ENCODE measurements at regions not wholly inside any gene's neighbourhood (a gene's known extent, or its start where the extent isn't known, plus 50 kb on each side); places are given as distances from the start of the nearest gene placed in this dataset.

DNA sequence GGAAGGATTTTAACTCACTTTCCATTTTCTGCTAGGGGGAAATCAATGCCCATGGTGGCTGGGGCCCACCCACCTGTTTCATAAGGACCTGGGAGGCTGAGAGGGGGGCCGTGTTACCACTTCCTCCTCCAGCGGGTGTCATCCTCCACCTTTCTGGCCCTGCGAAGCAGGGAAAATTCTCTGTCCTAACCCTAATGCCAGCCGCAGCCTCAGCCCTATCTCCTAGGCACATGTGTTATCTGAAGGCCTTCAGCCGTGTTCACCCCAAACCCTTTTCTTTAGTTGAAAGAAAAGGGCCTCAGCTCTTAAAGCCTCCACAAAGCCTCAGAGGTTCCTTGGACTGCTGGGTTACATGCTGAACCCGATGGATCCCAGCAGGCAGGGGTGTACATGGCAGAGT lies 55.4 kb upstream of the NECTIN1 start:
- TF ChIP-seq, protein P1, sequence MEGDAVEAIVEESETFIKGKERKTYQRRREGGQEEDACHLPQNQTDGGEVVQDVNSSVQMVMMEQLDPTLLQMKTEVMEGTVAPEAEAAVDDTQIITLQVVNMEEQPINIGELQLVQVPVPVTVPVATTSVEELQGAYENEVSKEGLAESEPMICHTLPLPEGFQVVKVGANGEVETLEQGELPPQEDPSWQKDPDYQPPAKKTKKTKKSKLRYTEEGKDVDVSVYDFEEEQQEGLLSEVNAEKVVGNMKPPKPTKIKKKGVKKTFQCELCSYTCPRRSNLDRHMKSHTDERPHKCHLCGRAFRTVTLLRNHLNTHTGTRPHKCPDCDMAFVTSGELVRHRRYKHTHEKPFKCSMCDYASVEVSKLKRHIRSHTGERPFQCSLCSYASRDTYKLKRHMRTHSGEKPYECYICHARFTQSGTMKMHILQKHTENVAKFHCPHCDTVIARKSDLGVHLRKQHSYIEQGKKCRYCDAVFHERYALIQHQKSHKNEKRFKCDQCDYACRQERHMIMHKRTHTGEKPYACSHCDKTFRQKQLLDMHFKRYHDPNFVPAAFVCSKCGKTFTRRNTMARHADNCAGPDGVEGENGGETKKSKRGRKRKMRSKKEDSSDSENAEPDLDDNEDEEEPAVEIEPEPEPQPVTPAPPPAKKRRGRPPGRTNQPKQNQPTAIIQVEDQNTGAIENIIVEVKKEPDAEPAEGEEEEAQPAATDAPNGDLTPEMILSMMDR (conservative IDR thresholded peaks at IDR 0.05; ENCODE audit: low read depth in 2 of 2), result peak in 1 of 2 experiments; percentile 20; a peak in 2 of 4 replicates
- TF ChIP-seq POLR2AphosphoS5 (IDR thresholded peaks at IDR 0.05; ENCODE audit: low read depth) (no peak), EZH2phosphoT487 (IDR thresholded peaks at IDR 0.05; ENCODE audit: unreplicated experiment) (no peak), EZH2 (IDR thresholded peaks at IDR 0.05; ENCODE audit: low read depth, unreplicated experiment) (no peak), ZNF331 (CRISPR knock-in tag; IDR thresholded peaks at IDR 0.05; ENCODE audit: low read depth) (no peak), STAT1 (IDR thresholded peaks at IDR 0.05; ENCODE audit: unreplicated experiment) (no peak), JUNB (IDR thresholded peaks at IDR 0.05; ENCODE audit: unreplicated experiment) (no peak), CREB1 (CRISPR knock-in tag; IDR thresholded peaks at IDR 0.05; ENCODE audit: low read depth) (no peak), ZNF114 (CRISPR knock-in tag; IDR thresholded peaks at IDR 0.05) (no peak), NANOG (IDR thresholded peaks at IDR 0.05; ENCODE audit: borderline replicate concordance) (no peak)
- TF ChIP-seq, protein P2, sequence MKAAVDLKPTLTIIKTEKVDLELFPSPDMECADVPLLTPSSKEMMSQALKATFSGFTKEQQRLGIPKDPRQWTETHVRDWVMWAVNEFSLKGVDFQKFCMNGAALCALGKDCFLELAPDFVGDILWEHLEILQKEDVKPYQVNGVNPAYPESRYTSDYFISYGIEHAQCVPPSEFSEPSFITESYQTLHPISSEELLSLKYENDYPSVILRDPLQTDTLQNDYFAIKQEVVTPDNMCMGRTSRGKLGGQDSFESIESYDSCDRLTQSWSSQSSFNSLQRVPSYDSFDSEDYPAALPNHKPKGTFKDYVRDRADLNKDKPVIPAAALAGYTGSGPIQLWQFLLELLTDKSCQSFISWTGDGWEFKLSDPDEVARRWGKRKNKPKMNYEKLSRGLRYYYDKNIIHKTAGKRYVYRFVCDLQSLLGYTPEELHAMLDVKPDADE (IDR thresholded peaks at IDR 0.05), result no peak
- TF ChIP-seq, protein P3, sequence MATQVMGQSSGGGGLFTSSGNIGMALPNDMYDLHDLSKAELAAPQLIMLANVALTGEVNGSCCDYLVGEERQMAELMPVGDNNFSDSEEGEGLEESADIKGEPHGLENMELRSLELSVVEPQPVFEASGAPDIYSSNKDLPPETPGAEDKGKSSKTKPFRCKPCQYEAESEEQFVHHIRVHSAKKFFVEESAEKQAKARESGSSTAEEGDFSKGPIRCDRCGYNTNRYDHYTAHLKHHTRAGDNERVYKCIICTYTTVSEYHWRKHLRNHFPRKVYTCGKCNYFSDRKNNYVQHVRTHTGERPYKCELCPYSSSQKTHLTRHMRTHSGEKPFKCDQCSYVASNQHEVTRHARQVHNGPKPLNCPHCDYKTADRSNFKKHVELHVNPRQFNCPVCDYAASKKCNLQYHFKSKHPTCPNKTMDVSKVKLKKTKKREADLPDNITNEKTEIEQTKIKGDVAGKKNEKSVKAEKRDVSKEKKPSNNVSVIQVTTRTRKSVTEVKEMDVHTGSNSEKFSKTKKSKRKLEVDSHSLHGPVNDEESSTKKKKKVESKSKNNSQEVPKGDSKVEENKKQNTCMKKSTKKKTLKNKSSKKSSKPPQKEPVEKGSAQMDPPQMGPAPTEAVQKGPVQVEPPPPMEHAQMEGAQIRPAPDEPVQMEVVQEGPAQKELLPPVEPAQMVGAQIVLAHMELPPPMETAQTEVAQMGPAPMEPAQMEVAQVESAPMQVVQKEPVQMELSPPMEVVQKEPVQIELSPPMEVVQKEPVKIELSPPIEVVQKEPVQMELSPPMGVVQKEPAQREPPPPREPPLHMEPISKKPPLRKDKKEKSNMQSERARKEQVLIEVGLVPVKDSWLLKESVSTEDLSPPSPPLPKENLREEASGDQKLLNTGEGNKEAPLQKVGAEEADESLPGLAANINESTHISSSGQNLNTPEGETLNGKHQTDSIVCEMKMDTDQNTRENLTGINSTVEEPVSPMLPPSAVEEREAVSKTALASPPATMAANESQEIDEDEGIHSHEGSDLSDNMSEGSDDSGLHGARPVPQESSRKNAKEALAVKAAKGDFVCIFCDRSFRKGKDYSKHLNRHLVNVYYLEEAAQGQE (IDR thresholded peaks at IDR 0.05; ENCODE audit: unreplicated experiment), result no peak
- TF ChIP-seq, protein P4, sequence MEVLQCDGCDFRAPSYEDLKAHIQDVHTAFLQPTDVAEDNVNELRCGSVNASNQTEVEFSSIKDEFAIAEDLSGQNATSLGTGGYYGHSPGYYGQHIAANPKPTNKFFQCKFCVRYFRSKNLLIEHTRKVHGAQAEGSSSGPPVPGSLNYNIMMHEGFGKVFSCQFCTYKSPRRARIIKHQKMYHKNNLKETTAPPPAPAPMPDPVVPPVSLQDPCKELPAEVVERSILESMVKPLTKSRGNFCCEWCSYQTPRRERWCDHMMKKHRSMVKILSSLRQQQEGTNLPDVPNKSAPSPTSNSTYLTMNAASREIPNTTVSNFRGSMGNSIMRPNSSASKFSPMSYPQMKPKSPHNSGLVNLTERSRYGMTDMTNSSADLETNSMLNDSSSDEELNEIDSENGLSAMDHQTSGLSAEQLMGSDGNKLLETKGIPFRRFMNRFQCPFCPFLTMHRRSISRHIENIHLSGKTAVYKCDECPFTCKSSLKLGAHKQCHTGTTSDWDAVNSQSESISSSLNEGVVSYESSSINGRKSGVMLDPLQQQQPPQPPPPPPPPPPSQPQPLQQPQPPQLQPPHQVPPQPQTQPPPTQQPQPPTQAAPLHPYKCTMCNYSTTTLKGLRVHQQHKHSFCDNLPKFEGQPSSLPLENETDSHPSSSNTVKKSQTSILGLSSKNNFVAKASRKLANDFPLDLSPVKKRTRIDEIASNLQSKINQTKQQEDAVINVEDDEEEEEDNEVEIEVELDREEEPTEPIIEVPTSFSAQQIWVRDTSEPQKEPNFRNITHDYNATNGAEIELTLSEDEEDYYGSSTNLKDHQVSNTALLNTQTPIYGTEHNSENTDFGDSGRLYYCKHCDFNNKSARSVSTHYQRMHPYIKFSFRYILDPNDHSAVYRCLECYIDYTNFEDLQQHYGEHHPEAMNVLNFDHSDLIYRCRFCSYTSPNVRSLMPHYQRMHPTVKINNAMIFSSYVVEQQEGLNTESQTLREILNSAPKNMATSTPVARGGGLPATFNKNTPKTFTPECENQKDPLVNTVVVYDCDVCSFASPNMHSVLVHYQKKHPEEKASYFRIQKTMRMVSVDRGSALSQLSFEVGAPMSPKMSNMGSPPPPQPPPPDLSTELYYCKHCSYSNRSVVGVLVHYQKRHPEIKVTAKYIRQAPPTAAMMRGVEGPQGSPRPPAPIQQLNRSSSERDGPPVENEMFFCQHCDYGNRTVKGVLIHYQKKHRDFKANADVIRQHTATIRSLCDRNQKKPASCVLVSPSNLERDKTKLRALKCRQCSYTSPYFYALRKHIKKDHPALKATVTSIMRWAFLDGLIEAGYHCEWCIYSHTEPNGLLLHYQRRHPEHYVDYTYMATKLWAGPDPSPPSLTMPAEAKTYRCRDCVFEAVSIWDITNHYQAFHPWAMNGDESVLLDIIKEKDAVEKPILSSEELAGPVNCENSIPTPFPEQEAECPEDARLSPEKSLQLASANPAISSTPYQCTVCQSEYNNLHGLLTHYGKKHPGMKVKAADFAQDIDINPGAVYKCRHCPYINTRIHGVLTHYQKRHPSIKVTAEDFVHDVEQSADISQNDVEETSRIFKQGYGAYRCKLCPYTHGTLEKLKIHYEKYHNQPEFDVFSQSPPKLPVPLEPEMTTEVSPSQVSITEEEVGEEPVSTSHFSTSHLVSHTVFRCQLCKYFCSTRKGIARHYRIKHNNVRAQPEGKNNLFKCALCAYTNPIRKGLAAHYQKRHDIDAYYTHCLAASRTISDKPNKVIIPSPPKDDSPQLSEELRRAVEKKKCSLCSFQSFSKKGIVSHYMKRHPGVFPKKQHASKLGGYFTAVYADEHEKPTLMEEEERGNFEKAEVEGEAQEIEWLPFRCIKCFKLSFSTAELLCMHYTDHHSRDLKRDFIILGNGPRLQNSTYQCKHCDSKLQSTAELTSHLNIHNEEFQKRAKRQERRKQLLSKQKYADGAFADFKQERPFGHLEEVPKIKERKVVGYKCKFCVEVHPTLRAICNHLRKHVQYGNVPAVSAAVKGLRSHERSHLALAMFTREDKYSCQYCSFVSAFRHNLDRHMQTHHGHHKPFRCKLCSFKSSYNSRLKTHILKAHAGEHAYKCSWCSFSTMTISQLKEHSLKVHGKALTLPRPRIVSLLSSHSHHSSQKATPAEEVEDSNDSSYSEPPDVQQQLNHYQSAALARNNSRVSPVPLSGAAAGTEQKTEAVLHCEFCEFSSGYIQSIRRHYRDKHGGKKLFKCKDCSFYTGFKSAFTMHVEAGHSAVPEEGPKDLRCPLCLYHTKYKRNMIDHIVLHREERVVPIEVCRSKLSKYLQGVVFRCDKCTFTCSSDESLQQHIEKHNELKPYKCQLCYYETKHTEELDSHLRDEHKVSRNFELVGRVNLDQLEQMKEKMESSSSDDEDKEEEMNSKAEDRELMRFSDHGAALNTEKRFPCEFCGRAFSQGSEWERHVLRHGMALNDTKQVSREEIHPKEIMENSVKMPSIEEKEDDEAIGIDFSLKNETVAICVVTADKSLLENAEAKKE (CRISPR knock-in tag; IDR thresholded peaks at IDR 0.05), result no peak
